PC-9 (cell line): ENCODE measurements at regions not wholly inside any gene's neighbourhood (a gene's known extent, or its start where the extent isn't known, plus 50 kb on each side); places are given as distances from the start of the nearest gene placed in this dataset.

Experiments
- BruUV-seq: library from RNA; stranded (reverse); fragments of 400-500 nt; replicated peaks from 2 replicates; lab custom pipeline; 2021; lab: Mats Ljungman, UMichigan
- CTCF ChIA-PET: fragments of 300-600 bp; sonication (Branson Sonifier 250); formaldehyde crosslinking; loops from one replicate; lab custom pipeline; 2022; ENCODE audit warnings: antibody characterized with exemption; lab: Charles Lee
- POLR2A ChIA-PET: fragments of 300-600 bp; sonication (Branson Sonifier 250); formaldehyde crosslinking; loops from one replicate; lab custom pipeline; 2022; ENCODE audit warnings: antibody characterized with exemption; ENCODE audit not compliant: unreplicated experiment; lab: Charles Lee
- DNase-seq, 2 experiments: peaks; one replicate each; pipeline versions ENCODE4 v3.0.0 to v3.0.0-alpha.2; 2015 to 2022; ENCODE audit warnings: mixed read lengths in 1 of 2
- H2AFZ ChIP-seq: fragments of 200-600 bp; sonication (generic); 2 replicates; pipeline ENCODE4 v1.8.1; 2017; ENCODE audit warnings: antibody characterized with exemption
- H3F3A ChIP-seq: fragments of 200-600 bp; sonication (generic); 2 replicates; pipeline ENCODE4 v1.8.1; 2017; ENCODE audit warnings: antibody characterized with exemption, mild to moderate bottlenecking, low read depth; ENCODE audit not compliant: insufficient read depth
- H3K27ac ChIP-seq: fragments of 200-600 bp; sonication (generic); 2 replicates; pipeline ENCODE4 v1.6.1; 2016; ENCODE audit warnings: mixed run types
- H3K27me3 ChIP-seq: fragments of 200-600 bp; sonication (generic); 2 replicates; pipeline ENCODE4 v1.6.1; 2016; ENCODE audit warnings: low read depth, mixed run types; ENCODE audit not compliant: insufficient read depth
- H3K36me3 ChIP-seq: fragments of 200-600 bp; sonication (generic); 2 replicates; pipeline ENCODE4 v1.6.1; 2016; ENCODE audit warnings: low read depth, mixed run types
- H3K4me1 ChIP-seq: fragments of 200-600 bp; sonication (generic); replicated peaks from 2 replicates; pipeline ENCODE4 v1.6.1; 2016; ENCODE audit warnings: mixed run types; ENCODE audit not compliant: insufficient read depth
- H3K4me2 ChIP-seq: fragments of 200-600 bp; sonication (generic); 2 replicates; pipeline ENCODE4 v1.6.1; 2017; ENCODE audit warnings: mixed run types
- H3K4me3 ChIP-seq: fragments of 200-600 bp; sonication (generic); 2 replicates; pipeline ENCODE4 v1.6.1; 2016; ENCODE audit warnings: mixed run types
- H3K79me2 ChIP-seq: fragments of 200-600 bp; sonication (generic); 2 replicates; pipeline ENCODE4 v1.6.1; 2017; ENCODE audit warnings: low read depth, mixed run types
- H3K9me2 ChIP-seq: fragments of 200-600 bp; sonication (generic); 2 replicates; pipeline ENCODE4 v1.8.1; 2017; ENCODE audit warnings: mild to moderate bottlenecking; ENCODE audit not compliant: insufficient read depth
- H3K9me3 ChIP-seq: fragments of 200-600 bp; sonication (generic); 2 replicates; pipeline ENCODE4 v1.8.1; 2016; ENCODE audit warnings: low read depth; ENCODE audit not compliant: insufficient read depth
- H4K20me1 ChIP-seq: fragments of 200-600 bp; sonication (generic); 2 replicates; pipeline ENCODE4 v1.8.1; 2017; ENCODE audit not compliant: insufficient read depth
- EZH2 ChIP-seq: fragments of 200-600 bp; sonication (generic); IDR thresholded peaks from 2 replicates; pipeline ENCODE4 v1.8.0; 2017; ENCODE audit warnings: antibody characterized with exemption, low read depth
- intact Hi-C: fragments of 100-400 bp; cut with micrococcal nuclease; formaldehyde crosslinking; loops from one replicate; pipeline ENCODE4 v1.10.0; 2022; ENCODE audit not compliant: unreplicated experiment
- TF ChIP-seq, protein P1 (sequence below): fragments of 200-600 bp; sonication (generic); conservative IDR thresholded peaks from 2 replicates; pipeline ENCODE4 v1.6.1; 2017; ENCODE audit warnings: mixed run types, antibody characterized with exemption, mild to moderate bottlenecking, moderate library complexity

DNA sequence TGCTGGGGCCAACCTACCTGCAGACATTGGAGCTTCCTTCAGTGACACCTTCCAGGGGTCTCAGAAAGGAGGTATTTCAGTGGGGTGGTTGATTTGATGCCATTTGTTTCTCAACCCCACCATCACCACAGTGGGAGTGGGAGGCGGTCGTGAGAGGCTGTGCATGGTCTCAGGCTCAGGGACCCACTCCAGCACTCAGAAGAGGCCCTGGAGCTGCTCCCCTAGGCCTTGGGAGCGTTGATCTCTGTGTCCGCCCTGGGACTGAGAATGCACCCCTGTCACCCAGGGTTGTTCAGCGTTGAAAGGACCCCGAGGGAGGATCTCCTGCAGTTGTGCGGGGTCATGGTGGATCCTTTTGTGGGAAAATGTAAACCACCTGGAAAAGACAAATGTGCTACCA, 410.6 kb downstream of the GLRX3 start:
- Histone ChIP-seq H3K36me3 (no peaks in the 10 kb centered on the region), H3K9me3 (no peaks in the 10 kb centered on the region), H3K4me2 (no peak overlapping the region), H3K79me2 (no peaks in the 10 kb centered on the region), H3K27me3 (no peaks in the 10 kb centered on the region), H3K4me1 (no peaks in the 10 kb centered on the region), H3F3A (no peaks in the 10 kb centered on the region), H3K27ac (no peak overlapping the region), H3K9me2 (no peaks in the 10 kb centered on the region), H3K4me3 (no peak overlapping the region), H4K20me1 (no peaks in the 10 kb centered on the region), H2AFZ (no peak overlapping the region)
- no peak for TF ChIP-seq EZH2
- TF ChIP-seq, protein P1, sequence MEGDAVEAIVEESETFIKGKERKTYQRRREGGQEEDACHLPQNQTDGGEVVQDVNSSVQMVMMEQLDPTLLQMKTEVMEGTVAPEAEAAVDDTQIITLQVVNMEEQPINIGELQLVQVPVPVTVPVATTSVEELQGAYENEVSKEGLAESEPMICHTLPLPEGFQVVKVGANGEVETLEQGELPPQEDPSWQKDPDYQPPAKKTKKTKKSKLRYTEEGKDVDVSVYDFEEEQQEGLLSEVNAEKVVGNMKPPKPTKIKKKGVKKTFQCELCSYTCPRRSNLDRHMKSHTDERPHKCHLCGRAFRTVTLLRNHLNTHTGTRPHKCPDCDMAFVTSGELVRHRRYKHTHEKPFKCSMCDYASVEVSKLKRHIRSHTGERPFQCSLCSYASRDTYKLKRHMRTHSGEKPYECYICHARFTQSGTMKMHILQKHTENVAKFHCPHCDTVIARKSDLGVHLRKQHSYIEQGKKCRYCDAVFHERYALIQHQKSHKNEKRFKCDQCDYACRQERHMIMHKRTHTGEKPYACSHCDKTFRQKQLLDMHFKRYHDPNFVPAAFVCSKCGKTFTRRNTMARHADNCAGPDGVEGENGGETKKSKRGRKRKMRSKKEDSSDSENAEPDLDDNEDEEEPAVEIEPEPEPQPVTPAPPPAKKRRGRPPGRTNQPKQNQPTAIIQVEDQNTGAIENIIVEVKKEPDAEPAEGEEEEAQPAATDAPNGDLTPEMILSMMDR = no peak
- POLR2A ChIA-PET = no interaction called here
- CTCF ChIA-PET = no interaction called here
- intact Hi-C loops = no loop called here
- no peak for DNase-seq
- no TSS peak for BruUV-seq

DNA sequence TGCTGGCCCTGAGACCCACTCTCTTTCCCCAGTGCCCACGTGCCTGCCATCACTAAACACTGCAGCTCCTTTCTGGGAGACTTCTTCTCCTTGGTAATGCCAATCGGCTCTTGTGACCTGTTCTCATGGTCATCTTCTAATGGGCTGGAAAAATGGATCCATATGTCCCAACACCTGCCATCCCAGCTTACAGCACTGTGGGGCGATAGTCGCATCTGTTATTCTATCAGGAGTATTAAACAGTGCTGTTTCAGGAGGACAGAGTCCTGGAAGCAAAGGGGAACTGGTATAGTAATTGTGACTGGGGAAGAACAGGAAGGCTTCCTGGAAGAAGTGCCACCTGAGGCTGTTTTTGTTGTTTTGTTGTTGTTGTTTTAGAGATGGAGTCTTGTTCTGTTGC, 411.2 kb downstream of the GLRX3 start:
- Histone ChIP-seq H3K9me3 (no peaks in the 10 kb centered on the region), H3K4me2 (no peak overlapping the region), H2AFZ (no peak overlapping the region), H3K36me3 (no peaks in the 10 kb centered on the region), H3F3A (no peaks in the 10 kb centered on the region), H4K20me1 (no peaks in the 10 kb centered on the region), H3K79me2 (no peaks in the 10 kb centered on the region), H3K4me1 (no peaks in the 10 kb centered on the region), H3K27ac (no peak overlapping the region), H3K4me3 (no peak overlapping the region), H3K9me2 (no peaks in the 10 kb centered on the region), H3K27me3 (no peaks in the 10 kb centered on the region)
- no TSS peak for BruUV-seq
- intact Hi-C loops = no loop called here
- CTCF ChIA-PET = no interaction called here
- TF ChIP-seq EZH2 = no peak
- TF ChIP-seq, protein P1 = no peak
- no peak for DNase-seq
- POLR2A ChIA-PET = no interaction called here

DNA sequence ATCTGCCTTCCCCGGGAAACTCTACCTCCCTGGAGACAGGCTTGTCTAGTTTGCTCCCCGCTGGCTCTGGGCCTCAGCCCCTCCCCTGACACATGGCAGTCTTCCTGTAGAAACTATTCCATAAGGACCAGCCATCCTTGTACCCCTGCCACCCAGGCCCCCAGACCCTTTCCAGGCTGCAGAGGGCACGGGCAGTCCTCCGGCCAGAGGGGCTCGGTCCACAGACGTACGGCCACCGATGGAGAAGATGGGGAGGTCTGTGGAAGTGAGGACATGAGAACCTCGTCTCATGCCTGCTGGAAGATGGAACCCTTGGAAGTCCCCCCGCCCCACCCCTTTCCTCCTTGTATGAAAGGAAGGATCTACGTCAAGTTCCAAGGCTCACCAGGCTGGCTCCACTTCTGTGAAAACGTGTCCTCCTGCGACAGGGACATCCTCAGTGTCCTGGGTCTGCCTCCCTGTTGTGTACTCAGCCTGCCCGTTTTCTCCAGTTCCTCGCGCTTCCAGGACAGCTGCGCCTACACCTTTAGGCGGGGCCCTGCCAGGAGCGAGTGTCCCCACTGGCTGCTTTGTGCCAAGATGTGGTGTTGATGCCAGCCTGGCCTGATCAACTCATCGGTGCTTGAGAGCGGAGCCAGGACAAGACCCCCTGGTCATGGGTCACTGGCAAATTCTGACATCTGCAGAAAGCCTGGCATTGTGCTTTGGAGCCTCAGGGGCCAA, 414.9 kb downstream of the GLRX3 start:
- H4K20me1 ChIP-seq = no peaks in the 10 kb centered on the region
- no peaks in the 10 kb centered on the region for H3K4me1 ChIP-seq
- no TSS peak for BruUV-seq
- no peaks in the 10 kb centered on the region for H3K36me3 ChIP-seq
- no peak overlapping the region for H2AFZ ChIP-seq
- H3K79me2 ChIP-seq = no peaks in the 10 kb centered on the region
- no peak overlapping the region for H3K27ac ChIP-seq
- no peaks in the 10 kb centered on the region for H3K9me2 ChIP-seq
- intact Hi-C loops = no loop called here
- no peaks in the 10 kb centered on the region for H3K9me3 ChIP-seq
- H3K4me2 ChIP-seq = no peak overlapping the region
- H3K27me3 ChIP-seq = no peaks in the 10 kb centered on the region
- ChIA-PET CTCF (no interaction called here), POLR2A (no interaction called here)
- TF ChIP-seq, protein P1 = no peak
- TF ChIP-seq EZH2 = no peak
- H3K4me3 ChIP-seq = no peak overlapping the region
- H3F3A ChIP-seq = no peaks in the 10 kb centered on the region
- DNase-seq = no peak
